Suprapubic skin (tissue), 4 donors: ENCODE measurements at regions not wholly inside any gene's neighbourhood (a gene's known extent, or its start where the extent isn't known, plus 50 kb on each side); places are given as distances from the start of the nearest gene placed in this dataset.
"Not testable (repeated sequence)": the region's sequence is repeated elsewhere in the genome, so short reads cannot be mapped to it uniquely, and the experiment has no call there.

Experiments used
- DNase-seq, 2 donors: peaks; one replicate each; pipeline ENCODE4 v3.0.0-alpha.2; 2019; ENCODE audit warnings: low spot score in 2 of 2
- H3K27ac ChIP-seq: fragments of 200-600 bp; sonication (generic); one replicate; pipeline ENCODE4 v1.5.1; 2019
- H3K27me3 ChIP-seq: fragments of 200-600 bp; sonication (generic); one replicate; pipeline ENCODE4 v1.5.1; 2019
- H3K36me3 ChIP-seq: fragments of 200-600 bp; sonication (generic); one replicate; pipeline ENCODE4 v1.5.1; 2019
- H3K4me1 ChIP-seq: fragments of 200-600 bp; sonication (generic); one replicate; pipeline ENCODE4 v1.5.1; 2019
- H3K4me3 ChIP-seq: fragments of 200-600 bp; sonication (generic); one replicate; pipeline ENCODE4 v1.5.1; 2019; ENCODE audit warnings: mild to moderate bottlenecking
- H3K9me3 ChIP-seq: fragments of 200-600 bp; sonication (generic); one replicate; pipeline ENCODE4 v1.5.1; 2019
- WGBS: methylation state at CpG from one replicate; pipeline ENCODE4 v1.1.5; 2018; 5-methylcytosine and 5-hydroxymethylcytosine counted together

DNA sequence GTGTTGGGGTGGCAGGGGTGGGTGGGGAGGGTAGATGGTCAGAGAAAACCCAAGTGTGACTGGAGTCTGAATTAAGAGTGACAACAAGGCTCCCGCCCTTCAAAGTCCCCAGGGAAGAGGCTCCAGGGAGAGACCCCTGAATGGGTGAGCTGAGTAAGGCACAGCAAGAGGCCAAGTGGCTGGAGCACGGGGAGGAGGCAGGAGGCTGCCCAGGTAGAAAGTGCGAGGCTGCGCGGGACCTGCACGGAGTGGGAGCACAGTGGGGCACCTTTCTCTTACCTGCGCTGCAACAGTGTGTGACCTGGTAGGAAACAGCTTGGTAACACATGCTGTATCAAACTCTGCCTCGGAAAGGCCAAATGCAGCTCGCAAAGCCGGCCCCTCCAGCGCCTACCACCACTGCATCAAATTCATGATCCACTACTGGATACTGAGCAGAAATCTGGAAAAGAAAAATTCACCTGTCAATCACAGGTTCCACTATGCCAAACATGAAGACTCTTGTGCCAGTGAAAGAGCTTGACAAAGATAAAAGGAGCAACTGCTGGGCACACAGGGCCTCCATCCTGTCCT lies 77.1 kb upstream of the TNK2 start:
- H3K36me3 ChIP-seq = peaks cover 28% of the 10 kb centered on the region
- H3K27me3 ChIP-seq, H3K9me3 ChIP-seq, H3K4me3 ChIP-seq, H3K27ac ChIP-seq, H3K4me1 ChIP-seq: not testable (repeated sequence)
- WGBS = 92% methylated on average over 7 of the region's 11 CpGs
- DNase-seq = peak in 1 of 2 donors; percentile 53

DNA sequence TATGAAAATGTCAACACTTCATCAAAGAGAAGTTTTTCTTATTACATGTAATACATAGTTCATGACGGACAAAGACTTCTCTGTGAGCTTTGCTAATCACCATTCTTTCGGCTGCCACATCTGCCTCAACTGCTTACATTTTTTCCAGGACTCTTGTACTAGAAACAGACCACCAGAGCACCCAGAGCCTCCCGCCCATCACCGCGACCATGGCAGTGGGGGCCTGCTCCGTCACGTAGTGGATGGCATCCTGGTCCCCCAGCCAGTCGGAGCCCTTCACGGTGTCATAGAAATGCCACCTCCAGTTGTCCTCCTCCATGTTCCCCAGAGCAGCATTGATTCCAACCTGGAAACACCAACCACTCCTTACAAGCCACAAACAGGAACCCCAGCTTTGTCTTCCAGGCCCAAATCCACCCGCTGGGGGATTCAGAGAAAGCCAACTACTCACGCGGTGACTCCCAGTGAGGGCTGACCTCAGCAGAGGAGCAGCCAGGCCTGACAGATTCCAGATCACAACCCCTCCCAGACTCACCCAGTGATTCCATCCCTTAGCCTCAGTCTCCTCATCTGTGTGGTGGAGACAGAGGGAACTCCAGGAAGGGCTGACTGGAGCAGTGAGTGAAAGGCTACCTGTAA lies 76.2 kb upstream of the TNK2 start:
- H3K27me3 ChIP-seq, H3K4me3 ChIP-seq, H3K4me1 ChIP-seq, H3K27ac ChIP-seq, H3K9me3 ChIP-seq: not testable (repeated sequence)
- 95% methylated on average over 9 of the region's 12 CpGs for WGBS
- H3K36me3 ChIP-seq = peaks cover 36% of the 10 kb centered on the region
- DNase-seq = peak in 1 of 2 donors; percentile 57

DNA sequence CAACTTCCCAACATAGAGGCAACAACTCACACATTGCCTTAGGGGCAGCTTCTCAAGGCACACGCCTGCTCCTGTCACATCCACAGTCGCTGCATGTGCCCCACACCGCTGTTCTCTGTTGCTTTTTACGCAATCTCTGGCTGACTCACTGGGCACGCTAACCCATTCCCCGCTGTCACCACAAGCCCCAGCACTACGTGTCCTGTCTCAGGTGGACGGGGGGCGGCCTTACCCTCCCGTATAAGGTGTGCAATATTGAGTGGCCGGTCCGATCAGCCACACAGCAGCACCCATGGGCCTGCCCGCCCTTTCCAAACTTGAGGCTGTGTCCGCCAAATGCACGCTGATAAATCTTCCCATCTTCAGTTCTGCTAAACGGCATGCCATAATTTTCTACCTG lies 75.5 kb upstream of the TNK2 start:
- H3K36me3 ChIP-seq = peaks cover 41% of the 10 kb centered on the region
- peak in 1 of 2 donors; percentile 67 for DNase-seq
- WGBS = 87% methylated on average over 16 of the region's 16 CpGs
- H3K9me3 ChIP-seq, H3K4me3 ChIP-seq, H3K27me3 ChIP-seq, H3K4me1 ChIP-seq, H3K27ac ChIP-seq: not testable (repeated sequence)

DNA sequence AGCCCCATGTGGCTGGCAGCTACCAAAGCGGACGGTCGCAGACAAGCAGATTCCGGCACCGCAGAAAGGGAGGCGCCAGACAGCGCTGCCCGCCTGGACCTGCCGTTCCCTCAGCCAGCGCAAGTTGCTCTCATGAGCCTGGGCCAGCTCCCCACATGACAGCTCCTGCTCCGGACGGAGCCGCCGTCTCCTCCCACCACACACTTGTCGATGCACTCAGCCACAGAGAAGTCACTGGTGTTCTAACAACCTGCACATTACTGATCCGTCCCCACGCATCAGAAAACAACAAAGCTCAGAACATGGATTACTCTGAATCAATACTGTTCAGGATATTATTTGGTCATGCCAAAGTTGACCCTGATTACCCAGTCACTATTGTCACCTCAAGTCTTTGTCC lies 74.4 kb upstream of the TNK2 start:
- peak in 1 of 2 donors; percentile 74 for DNase-seq
- WGBS = 90% methylated on average over 17 of the region's 17 CpGs
- H3K36me3 ChIP-seq = peaks cover 50% of the 10 kb centered on the region

DNA sequence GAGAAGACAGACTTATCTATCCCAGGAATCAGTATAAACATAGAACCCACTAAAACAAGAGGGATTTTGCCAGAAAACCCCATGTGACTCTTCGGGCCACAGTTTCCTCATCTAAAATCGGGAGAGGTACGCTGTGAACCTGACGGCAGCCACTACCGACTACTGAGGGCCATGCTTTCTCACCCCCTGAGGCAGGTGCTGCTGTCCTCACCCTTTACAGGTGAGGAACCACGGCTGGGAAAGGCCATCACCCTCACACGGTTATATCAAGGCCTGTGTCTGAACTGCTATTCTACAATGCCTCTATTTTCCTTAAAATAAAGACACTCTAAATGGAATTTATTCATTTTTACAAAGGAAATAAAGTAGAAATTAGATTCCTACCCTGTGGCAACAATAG lies 73.4 kb upstream of the TNK2 start:
- H3K4me1 ChIP-seq, H3K27ac ChIP-seq, H3K27me3 ChIP-seq, H3K9me3 ChIP-seq, H3K4me3 ChIP-seq: not testable (repeated sequence)
- DNase-seq = peak in 1 of 2 donors; percentile 37
- 74% methylated on average over 6 of the region's 7 CpGs for WGBS
- peaks cover 57% of the 10 kb centered on the region for H3K36me3 ChIP-seq

More for the DNA sequence above, 74.4 kb upstream of the TNK2 start:
- H3K27ac ChIP-seq, H3K27me3 ChIP-seq, H3K4me1 ChIP-seq, H3K9me3 ChIP-seq, H3K4me3 ChIP-seq: not testable (repeated sequence)

DNA sequence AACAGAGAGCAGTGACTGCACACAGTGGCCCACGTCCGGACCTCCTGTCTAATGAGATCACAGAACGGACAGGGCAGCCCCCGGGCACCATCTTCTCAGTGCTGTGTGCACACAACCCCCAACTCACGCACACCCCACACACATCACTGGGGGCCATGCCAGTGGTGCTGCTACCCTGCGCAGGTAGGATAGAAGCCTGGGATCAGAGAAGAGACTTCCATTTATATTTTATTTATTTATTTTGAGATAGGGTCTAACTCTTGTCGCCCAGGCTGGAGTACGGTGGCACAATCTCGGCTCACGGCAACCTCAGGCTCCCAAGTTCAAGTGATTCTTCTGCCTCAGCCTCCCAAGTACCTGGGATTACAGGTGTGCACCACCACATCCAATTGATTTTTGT lies 71.5 kb upstream of the TNK2 start:
- H3K27me3 ChIP-seq, H3K27ac ChIP-seq, H3K4me1 ChIP-seq, DNase-seq, H3K9me3 ChIP-seq, H3K4me3 ChIP-seq: not testable (repeated sequence)
- H3K36me3 ChIP-seq = peaks cover 68% of the 10 kb centered on the region
- 96% methylated on average over 10 of the region's 10 CpGs for WGBS

DNA sequence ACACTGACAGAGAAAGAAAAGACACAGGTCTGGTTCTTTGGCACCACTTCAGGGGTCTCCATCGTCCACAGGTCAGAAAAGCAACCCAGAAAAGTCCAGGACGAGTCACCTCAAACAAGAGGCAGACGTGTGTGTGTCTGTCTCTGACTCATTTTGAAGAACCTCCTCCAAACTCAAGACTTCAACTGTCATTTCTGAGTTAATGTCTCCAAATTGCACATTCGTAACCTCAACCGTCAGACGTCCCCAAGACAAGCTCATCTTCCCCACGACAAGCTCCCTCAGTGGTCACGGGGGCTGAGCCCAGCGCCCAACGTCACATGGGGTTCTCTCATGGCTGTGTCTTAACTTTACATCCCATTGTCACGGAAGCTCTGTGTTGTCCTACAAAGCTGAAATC lies 70.2 kb upstream of the TNK2 start:
- DNase-seq, H3K9me3 ChIP-seq, H3K27me3 ChIP-seq, H3K4me3 ChIP-seq, H3K27ac ChIP-seq, H3K4me1 ChIP-seq: not testable (repeated sequence)
- 86% methylated on average over 2 of the region's 11 CpGs for WGBS
- peaks cover 69% of the 10 kb centered on the region for H3K36me3 ChIP-seq

DNA sequence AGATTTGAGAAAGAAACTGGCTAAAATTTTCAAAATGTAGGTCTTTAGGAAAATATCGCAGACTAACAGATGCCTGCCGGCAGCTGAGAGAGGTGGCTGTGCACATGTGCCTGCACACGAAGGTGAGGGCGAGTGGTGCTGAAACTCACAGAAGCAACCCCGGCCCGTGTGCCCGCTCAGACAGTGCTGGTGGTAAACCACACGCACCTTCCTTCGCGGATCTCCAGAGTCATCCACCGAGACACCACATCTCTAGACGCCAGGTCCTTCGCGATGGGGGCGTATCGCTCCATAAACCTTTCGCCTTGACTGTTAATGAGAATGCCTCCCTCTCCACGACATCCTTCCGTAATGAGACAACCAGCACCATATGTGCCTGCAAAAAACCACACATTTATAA lies 68.5 kb upstream of the TNK2 start:
- DNase-seq, H3K27ac ChIP-seq, H3K27me3 ChIP-seq, H3K4me1 ChIP-seq, H3K4me3 ChIP-seq, H3K9me3 ChIP-seq: not testable (repeated sequence)
- 100% methylated on average over 2 of the region's 19 CpGs for WGBS
- peaks cover 69% of the 10 kb centered on the region for H3K36me3 ChIP-seq

DNA sequence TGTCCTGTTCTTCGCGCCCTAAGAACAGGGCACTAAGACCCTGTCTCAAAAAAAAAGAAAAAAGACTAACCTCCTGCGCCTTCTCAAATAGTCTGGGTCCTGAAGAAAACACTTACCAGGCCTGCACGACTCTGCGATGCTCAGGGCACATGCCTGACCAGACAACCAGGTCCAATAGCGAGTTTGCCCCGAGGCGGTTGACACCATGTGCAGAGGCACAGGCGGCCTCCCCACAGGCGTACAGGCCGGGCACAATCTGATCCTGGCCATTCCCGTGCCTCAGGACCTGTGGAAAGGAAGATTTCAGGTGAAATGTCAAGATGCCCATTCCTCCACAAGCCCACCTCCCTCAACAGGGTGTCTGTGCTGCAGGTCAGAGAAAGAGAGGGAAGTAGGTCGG lies 65.9 kb upstream of the TNK2 start:
- not testable (repeated sequence) for H3K27me3 ChIP-seq, H3K9me3 ChIP-seq, H3K4me3 ChIP-seq, DNase-seq, H3K4me1 ChIP-seq, H3K27ac ChIP-seq
- H3K36me3 ChIP-seq = peaks cover 80% of the 10 kb centered on the region
- 91% methylated on average over 9 of the region's 13 CpGs for WGBS

DNA sequence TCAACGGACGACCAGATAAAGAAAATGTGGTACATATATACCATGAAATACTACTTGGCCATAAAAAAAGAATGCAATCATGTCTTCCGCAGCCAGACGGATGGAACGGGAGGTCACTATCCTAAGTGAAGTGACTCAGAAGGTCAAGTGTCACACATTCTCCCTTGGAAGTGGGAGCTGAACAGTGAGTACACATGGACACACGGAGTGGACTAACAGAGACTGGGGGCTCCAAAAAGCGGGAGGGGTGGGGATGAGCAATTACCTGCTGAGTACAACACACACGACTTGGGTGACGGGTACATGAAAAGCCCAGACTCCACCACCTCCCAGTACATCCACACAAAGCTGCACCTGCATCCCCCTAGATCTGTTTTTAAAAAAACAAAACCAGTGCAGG lies 62.5 kb upstream of the TNK2 start:
- H3K4me1 ChIP-seq, H3K4me3 ChIP-seq, H3K9me3 ChIP-seq, H3K27me3 ChIP-seq, H3K27ac ChIP-seq, DNase-seq: not testable (repeated sequence)
- peaks cover 72% of the 10 kb centered on the region for H3K36me3 ChIP-seq
- 94% methylated on average over 9 of the region's 9 CpGs for WGBS

DNA sequence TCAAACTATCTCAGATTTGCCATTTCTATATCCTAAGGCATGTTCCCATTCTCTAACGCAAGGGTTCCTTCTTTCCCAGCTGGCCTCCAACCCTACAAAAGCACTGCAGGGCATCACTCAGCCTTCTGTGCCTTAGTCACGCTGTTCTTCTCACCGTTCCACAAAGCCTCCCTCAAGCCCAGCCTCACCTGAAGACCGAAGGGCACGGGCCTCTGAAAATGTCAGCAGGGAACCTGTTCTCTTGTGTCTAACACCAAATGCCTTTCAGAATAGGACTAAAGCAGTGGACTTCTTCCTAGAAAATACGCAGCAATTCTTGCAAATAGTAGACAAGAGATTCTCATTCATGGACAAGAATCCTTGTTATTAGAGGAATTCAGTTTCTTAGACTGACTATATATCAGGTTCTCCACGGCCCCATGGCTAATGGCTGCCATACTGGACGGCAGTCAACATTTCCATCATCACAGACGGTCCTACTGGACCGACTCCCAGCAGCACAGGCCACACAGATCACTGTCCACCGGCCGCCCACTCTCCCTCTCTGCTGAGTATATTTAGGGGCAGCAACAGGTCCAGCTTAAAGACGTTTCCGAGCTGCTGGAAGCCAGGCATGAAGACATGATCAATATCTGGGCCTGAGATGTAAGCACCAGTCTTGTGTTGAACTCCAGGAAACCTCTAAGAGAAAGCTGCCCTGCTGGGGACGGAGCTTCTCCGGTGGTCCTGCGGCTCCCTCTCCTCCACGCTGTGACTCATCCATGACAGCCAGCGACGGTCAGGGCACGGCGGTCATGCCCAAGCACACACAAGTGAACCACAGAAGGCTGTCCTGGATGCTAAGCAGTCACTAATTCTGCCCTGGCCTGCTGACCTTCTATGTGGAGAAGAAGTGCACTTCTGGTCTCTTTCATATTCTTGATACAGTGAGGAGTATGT lies 61.8 kb upstream of the TNK2 start:
- H3K27me3 ChIP-seq, H3K4me1 ChIP-seq, H3K9me3 ChIP-seq, H3K4me3 ChIP-seq, H3K27ac ChIP-seq, DNase-seq: not testable (repeated sequence)
- peaks cover 71% of the 10 kb centered on the region for H3K36me3 ChIP-seq
- WGBS = 92% methylated on average over 21 of the region's 22 CpGs

DNA sequence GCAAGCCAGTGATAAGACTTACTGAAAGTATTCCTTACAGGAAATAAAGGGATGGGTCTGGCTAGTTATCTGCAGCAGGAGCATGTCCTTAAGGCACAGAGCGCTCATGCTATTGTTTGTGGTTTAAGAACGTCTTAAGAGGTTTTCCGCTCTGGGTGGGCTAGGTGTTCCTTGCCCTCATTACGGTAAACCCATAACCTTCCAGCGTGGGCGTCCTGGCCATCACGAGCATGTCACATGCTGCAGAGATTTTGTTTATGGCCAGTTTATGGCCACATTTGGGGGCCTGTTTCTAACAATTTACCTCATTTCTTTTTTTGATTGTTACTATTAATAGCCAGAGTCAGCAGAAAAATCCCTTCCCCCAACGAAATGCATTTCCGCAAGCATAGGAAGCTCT lies 61.0 kb upstream of the TNK2 start:
- not testable (repeated sequence) for H3K9me3 ChIP-seq, DNase-seq, H3K27me3 ChIP-seq, H3K4me3 ChIP-seq, H3K27ac ChIP-seq, H3K4me1 ChIP-seq
- H3K36me3 ChIP-seq = peaks cover 71% of the 10 kb centered on the region
- WGBS = 90% methylated on average over 9 of the region's 9 CpGs

DNA sequence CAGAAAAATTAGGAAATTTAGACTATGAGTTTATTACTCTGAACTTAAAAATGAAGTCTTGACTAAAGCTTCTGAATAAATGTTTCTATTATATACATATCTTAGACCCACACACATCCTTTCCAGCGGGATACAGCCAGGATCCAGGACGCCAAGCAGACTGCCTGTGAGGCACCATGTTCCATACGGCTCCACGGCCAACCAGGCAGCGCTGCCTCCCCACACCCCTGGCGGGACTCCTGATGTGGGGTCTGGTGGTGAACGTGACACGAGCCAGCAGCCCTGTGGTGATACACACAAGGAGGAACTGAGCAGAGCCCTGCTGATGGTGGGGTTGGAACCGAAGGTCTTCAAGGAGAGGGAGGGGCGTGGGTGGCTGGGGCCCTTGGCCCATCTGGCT lies 59.8 kb upstream of the TNK2 start:
- not testable (repeated sequence) for H3K4me3 ChIP-seq, DNase-seq, H3K4me1 ChIP-seq, H3K27ac ChIP-seq, H3K9me3 ChIP-seq, H3K27me3 ChIP-seq
- WGBS = 88% methylated on average over 6 of the region's 10 CpGs
- H3K36me3 ChIP-seq = peaks cover 63% of the 10 kb centered on the region

DNA sequence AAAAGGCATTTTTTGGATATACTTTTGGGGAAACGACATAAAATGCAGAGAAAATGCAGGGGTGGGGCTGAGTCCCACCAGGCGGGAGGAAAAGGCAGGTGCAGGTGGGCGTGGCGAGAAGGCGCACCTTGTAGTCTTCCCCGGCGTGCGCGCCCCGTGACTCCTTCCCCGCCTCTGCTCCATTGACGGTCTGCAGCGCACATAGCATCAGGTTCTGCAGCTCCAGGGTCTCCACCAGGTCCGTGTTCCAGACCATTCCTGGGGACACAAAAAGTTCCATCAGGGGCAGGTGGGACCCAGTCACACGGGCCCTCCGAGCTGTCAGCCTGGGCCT lies 59.0 kb upstream of the TNK2 start:
- DNase-seq, H3K27me3 ChIP-seq, H3K4me3 ChIP-seq, H3K4me1 ChIP-seq, H3K27ac ChIP-seq, H3K9me3 ChIP-seq: not testable (repeated sequence)
- H3K36me3 ChIP-seq = peaks cover 66% of the 10 kb centered on the region
- no CpG with 5 or more reads among the region's 16 CpGs for WGBS
